DND-41 (cell line): ENCODE measurements at regions not wholly inside any gene's neighbourhood (a gene's known extent, or its start where the extent isn't known, plus 50 kb on each side); places are given as distances from the start of the nearest gene placed in this dataset.

Source experiments
- CTCF ChIP-seq: IDR thresholded peaks from 2 replicates; pipeline ENCODE4 v1.5.1; 2012; ENCODE audit warnings: borderline replicate concordance, low read length, moderate library complexity, mild to moderate bottlenecking; ENCODE audit not compliant: poor library complexity, severe bottlenecking; ENCODE audit errors: extremely low read depth
- EZH2 ChIP-seq: IDR thresholded peaks from 3 replicates; pipeline ENCODE4 v1.6.1; 2012; ENCODE audit warnings: borderline replicate concordance, low read depth, mild to moderate bottlenecking, moderate library complexity, low read length, inconsistent platforms; ENCODE audit not compliant: severe bottlenecking

DNA sequence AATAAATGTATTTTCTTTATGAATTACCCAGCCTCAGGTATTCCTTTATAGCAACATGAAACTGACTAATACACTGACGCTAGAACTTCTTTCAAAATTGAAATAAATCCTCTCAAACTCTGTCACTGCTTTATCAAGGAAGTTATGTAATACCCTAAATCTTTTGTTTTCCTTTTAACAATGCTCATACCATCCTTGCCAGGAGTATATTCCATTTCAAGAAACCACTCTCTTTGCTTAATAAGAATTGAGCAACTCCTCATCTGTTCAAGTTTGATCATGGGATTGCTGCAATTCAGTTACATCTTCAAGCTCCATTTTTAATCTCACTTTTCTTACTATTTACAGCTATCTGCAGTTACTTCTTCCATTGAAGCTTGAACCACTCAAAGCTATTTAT lies 707.6 kb upstream of the MARCKS start:
- no peak for TF ChIP-seq EZH2
- no peak for TF ChIP-seq CTCF
